ENCODE measurements at regions not wholly inside any gene's neighbourhood (a gene's known extent, or its start where the extent isn't known, plus 50 kb on each side); places are given as distances from the start of the nearest gene placed in this dataset.

- TF ChIP-seq CREB1 (IDR thresholded peaks at IDR 0.05) (no peak), CREB1 (CRISPR knock-in tag; IDR thresholded peaks at IDR 0.05) (no peak), NCOA1 (IDR thresholded peaks at IDR 0.05; ENCODE audit: low read depth) (no peak)
These were observed 292.2 kb downstream of the NR2F2 start (continued) for GRCh38 chr15:96622714-96623113.

GRCh38 chr15:96625256-96625655, 294.8 kb downstream of the NR2F2 start:
- H3K79me2 ChIP-seq (ENCODE audit: control insufficient read depth, insufficient read depth, low read length), result no peaks in the 10 kb centered on the region
- no peak overlapping the region for H3K9ac ChIP-seq (ENCODE audit: insufficient read depth in 1 of 2, low read depth in 2 of 2, low read length in 2 of 2)
- no peak for FAIRE-seq
- no peaks in the 10 kb centered on the region for H3K36me3 ChIP-seq (ENCODE audit: control insufficient read depth, insufficient read depth, low read length)
- DNase-seq (ENCODE audit: extremely low read depth in 1 of 4, low spot score in 3 of 4), result no peak
- intact Hi-C loops (cut with micrococcal nuclease), result no loop called here
- no peak overlapping the region for H3K4me3 ChIP-seq
- in situ Hi-C loops (cut with MboI), result no loop called here
- no peaks in the 10 kb centered on the region for H3K9me3 ChIP-seq (replicated peaks; ENCODE audit: control insufficient read depth, insufficient read depth, low read depth, low read length)
- 0 out of 5 replicates have a peak, but pooled peaks cover 0 to 3% of the 10 kb centered on the region in 2 experiments for H3K27me3 ChIP-seq (ENCODE audit: control insufficient read depth in 2 of 2, insufficient read depth in 2 of 2, low read length in 2 of 2)
- ChIA-PET CTCF (ENCODE audit: low intra/inter-chr PET ratio) (no interaction called here), POLR2A (no interaction called here)
- no peak overlapping the region for H3K4me2 ChIP-seq (ENCODE audit: insufficient read depth, low read length)
- no peak overlapping the region for H2AFZ ChIP-seq (ENCODE audit: low read depth, low read length)
- H3K27ac ChIP-seq (ENCODE audit: extremely low read depth, low read depth, low read length), result no peak overlapping the region
- no peak for ATAC-seq
- H3K4me1 ChIP-seq (replicated peaks in 1 of 2; ENCODE audit: control insufficient read depth in 2 of 2, insufficient read depth in 2 of 2, low read length in 2 of 2), result no peaks in the 10 kb centered on the region
- BruUV-seq (replicated peaks), result no TSS peak
- WGBS (ENCODE audit: insufficient coverage, low coverage, missing lambda C conversion rate), result 1% methylated on average over 4 of the region's 4 CpGs
- H4K20me1 ChIP-seq (replicated peaks; ENCODE audit: control insufficient read depth, insufficient read depth, low read length), result no peaks in the 10 kb centered on the region
- H3K9me1 ChIP-seq (ENCODE audit: control insufficient read depth, insufficient read depth, low read length), result no peaks in the 10 kb centered on the region
- TF ChIP-seq SIN3B (IDR thresholded peaks at IDR 0.05; ENCODE audit: low read depth) (no peak), CHD7 (IDR thresholded peaks at IDR 0.05; ENCODE audit: low read depth, low read length) (no peak), TRIM24 (IDR thresholded peaks at IDR 0.05) (no peak), SPI1 (IDR thresholded peaks at IDR 0.05; ENCODE audit: borderline replicate concordance, low read depth, low read length) (no peak), CTCFL (IDR thresholded peaks at IDR 0.05; ENCODE audit: borderline replicate concordance, insufficient read depth, low read depth, low read length, poor library complexity, severe bottlenecking) (no peak), GABPB1 (CRISPR knock-in tag; IDR thresholded peaks at IDR 0.05) (no peak), HNRNPH1 (optimal IDR thresholded peaks at IDR 0.05; ENCODE audit: low read depth, low read length) (no peak)

All from K562 (cell line).